NAMALWA (cell line): ENCODE measurements at regions not wholly inside any gene's neighbourhood (a gene's known extent, or its start where the extent isn't known, plus 50 kb on each side); places are given as distances from the start of the nearest gene placed in this dataset.
"Not testable (repeated sequence)": the region's sequence is repeated elsewhere in the genome, so short reads cannot be mapped to it uniquely, and the experiment has no call there.

Experiments
- DNase-seq: peaks from one replicate; pipeline ENCODE4 v3.0.0-alpha.2; 2015; ENCODE audit warnings: low spot score

DNA sequence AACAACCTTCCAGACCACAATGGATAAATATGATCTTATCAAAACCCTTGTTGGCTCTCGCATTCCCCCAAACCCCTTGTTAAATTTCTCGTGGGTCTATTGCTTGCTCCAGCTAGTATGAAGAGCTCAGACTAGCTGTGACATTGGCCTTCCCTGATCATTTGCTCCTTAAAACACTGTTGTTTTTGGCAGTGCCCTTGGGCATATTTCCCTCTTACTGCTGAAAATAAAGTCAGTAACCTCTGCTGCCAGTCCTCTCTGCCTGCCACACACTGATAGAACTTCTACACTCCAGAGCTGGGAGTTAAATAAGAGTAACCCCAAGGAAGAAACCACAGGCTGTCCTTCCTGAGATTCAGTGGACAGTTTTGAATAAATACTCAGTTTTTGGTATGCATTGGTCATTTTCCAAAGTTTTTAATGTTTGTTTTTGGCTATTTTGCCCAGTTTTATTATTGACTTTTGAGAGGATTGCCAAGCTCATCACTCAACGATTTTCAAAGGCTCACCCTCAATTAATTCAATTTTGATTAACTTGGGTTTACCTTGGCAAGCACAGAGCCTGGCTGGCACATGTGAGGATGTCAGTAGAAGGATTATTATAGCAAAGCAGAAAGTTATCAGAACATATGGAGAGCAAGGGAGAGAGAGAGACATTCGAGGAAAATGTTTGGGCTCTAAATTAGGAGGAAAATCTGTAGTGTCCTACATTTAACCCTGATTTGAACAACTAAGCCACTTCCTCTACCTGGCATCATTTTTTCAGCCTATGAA lies 84.3 kb upstream of the SYN3 start:
- no peak for DNase-seq

DNA sequence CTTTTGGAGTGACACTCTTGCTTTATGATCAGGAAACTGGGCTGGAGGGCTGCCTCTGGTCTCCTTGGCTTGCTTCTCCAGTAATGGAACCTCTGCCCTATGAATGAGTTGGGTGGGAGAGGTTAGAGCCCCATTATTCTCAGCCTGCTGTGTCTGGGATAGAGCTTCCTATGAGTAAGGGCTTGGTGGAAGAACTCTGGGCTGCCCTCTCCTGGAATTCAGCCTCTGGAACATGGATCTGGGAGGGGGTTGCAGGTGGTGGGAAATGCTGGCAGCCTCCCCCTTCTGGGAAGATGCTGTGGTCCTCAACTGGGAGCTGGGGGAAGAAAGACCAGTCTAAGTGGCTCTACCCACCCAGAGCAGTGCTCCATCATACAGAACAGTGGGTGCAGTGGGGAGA lies 81.8 kb upstream of the SYN3 start:
- no peak for DNase-seq

DNA sequence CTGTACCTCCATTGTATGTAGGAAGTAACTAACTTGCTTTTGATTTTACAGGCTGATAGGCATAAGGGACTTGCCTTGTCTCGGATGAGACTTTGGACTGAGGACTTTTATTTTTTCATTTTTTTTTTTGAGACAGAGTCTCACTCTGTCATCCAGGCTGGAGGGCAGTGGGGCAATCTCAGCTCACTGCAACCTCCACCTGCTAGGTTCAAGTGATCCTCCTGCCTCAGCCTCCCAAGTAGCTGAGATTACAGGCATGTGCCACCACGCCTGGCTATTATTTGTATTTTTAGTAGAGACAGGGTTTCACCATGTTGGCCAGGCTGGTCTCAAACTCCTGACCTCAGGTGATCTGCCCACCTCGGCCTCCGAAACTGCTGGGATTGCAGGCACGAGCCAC lies 80.2 kb upstream of the SYN3 start:
- DNase-seq: not testable (repeated sequence)

- no peak for DNase-seq
Measured at GRCh38 chr22:33130473-33130872, 72.3 kb upstream of the SYN3 start.

- DNase-seq: no peak
Measured at GRCh38 chr22:33129621-33130020, 71.4 kb upstream of the SYN3 start.

DNA sequence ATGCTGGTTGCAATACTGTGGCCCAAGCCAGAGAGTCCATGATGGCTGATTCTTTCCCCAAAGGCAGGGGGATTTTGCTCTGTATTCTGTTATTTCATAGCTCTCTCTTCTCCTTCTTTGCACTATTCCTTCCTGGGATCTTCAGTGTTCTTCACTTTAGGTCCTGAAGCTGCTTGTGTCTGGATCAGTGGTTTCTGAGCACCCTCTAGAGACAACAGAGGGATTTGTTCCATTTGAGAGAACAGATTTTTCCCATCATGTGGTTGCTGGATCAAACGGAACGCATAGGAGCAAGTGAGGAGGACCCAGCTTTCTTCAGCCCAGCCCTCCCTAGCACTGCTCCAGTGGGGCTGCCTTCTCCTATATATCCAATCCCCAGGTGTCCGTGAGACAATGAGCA lies 68.7 kb upstream of the SYN3 start:
- DNase-seq: no peak

DNA sequence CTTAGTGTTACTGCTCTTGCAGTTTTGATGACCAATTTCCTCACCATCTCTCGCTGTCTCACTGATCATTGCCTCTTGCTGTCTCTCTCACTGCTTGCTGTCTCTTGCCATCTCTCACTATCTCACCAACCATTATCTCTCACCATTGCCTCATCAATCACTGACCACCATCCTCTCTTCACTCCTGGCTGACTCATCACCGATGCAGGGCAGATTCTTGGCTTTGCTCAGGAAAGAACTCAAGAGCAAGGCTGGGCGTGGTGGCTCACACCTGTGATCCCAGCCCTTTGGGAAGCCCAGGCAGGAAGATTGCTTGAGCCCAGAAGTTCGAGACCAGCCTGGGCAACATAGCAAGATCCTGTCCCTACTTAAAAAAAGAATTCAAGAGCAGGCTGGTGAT lies 66.3 kb upstream of the SYN3 start:
- DNase-seq: no peak

DNA sequence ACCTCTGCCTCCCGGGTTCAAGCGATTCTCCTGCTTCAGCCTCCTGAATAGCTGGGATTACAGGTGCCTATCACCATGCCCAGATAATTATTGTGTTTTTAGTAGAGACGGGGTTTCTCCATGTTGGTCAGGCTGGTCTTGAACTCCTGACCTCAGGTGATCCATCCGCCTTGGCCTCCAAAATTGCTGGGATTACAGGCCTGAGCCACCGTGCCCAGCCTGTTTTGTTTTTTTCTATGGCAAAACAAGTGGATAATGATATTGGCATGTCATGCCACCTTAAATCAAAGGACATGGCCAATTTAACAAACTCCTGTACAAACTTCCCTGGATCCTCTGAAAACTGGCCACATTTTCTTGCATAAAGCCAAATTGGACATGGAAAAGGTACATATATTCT lies 64.3 kb upstream of the SYN3 start:
- DNase-seq: not testable (repeated sequence)

- no peak for DNase-seq
Measured at GRCh38 chr22:33119044-33119443, 60.9 kb upstream of the SYN3 start.

- no peak for DNase-seq
Measured at GRCh38 chr22:33117821-33118220, 59.6 kb upstream of the SYN3 start.

DNA sequence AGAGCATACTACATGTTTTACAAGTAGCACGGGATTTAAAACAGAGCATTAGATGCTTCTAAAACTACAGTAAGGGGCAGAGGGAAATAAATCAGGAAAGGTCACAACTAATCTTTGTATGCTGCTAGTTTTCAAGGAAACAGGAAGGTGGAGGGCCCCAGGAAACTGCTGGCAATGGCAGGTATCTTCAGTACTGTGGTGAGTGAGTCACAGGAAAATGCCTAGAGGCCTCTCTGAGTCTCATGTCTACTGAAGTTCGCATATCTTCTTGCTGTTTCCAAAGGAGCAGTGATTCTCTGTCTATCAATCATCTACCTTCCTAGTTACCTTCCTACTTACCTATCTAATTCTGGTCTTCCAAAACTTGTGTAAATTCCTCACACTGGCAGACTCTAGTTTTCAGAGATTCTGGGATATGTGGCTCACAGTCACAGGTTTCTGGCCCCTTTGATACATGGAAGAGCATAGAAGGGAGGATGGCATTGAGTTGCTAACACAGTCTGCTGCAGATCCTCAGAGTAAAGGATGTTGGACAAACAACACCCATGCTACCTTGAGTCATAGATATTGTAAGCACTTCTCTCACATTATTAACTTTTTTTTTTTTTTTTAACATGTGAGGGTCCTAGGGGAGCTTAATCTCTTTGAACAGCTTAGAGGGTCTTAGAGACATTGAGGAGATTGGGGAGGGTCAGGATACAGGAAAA lies 58.8 kb upstream of the SYN3 start:
- no peak for DNase-seq

GRCh38 chr22:33114565-33114964 lies 56.4 kb upstream of the SYN3 start:
- no peak for DNase-seq

GRCh38 chr22:33112580-33112979 lies 54.4 kb upstream of the SYN3 start:
- peak; percentile 25 for DNase-seq

- no peak for DNase-seq
Measured at GRCh38 chr22:33111491-33111890, 53.3 kb upstream of the SYN3 start.

DNA sequence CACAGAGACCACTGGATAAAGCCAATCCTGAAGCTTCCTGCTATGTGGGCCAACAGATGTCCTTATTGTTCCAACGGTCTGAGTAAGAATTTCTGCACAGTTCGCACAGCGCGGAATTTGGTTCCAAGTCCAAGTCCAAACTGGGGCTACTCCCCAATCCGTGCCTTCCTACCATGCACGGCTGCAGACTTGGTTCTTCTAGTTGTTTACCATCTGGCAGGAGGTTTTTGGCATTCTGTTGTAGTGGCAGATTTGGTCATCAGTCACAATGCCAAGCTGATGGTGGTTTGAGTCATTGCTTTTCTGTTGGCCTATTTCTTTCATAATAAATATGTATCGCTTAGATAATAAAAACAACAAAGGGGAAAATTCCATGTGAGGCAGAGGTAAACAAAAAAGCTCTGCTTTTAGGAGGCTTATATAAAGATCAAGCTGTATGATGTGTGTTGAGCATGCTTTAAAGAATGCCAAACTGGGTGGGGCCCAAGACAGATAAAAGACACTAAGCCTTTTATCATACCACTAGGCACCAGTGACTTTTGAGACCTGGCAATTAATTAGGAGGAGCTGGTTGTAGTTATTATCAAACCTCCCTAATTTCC lies 52.5 kb upstream of the SYN3 start:
- DNase-seq: no peak

DNA sequence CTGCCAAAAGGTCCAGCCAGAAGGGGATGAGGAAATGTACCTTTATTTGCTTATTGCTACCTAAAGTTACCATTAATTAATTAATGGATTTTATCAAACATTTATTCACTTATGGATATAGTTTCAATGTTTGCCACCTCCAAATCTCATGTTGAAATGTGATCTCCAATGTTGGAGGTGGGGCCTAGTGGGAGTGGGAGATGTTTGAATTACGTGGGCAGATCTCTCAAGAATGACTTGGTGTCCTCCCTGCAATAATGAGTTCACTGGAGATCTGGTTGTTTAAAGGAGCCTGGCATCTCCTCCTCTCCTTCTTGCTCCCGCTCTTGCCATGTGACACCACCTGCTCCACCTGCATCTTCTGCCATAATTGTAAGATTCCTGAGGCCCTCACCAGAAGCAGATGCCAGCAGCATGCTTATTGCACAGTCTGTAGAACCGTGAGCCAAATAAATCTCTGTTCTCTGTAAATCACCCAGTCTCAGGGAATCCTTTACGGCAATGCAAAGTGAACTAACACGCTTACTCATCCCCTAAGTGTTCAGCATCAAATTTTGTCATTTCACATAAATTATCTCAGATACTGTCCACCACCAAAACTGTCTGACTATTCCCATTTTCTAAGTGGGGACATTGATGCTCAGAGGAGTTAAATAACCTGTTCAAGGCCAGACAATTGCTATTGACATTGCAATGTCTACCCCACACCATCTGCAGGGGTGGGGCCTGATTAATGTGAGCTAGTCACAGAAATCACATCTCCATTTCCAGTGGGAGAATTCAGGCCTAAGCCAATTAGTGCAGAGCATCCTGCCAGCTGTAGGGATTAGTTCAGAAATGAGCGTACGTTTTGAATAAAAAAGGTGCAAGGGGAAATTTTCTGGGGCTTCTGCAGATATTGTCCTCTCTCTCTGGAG lies 51.6 kb upstream of the SYN3 start:
- DNase-seq: no peak

DNA sequence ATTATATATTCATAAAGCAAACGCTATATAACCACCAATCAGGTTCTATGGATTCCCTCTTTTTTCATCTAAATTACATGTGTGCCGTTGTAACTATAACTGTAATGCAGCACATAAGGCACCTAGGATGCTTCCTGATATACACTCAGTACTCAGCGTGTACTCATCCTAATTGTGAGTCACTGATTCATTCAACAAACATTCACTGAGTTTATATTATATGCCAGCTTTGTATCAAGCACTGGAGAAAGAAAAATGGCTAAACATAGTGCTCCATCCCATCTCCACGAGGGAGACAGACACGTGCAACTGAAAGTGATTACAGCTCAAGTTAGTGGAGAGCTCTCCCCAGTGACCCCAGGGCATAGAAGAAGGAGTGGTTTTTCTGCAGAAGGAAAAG lies 49.9 kb upstream of the SYN3 start:
- DNase-seq: no peak
